ENCODE measurements at regions not wholly inside any gene's neighbourhood (a gene's known extent, or its start where the extent isn't known, plus 50 kb on each side); places are given as distances from the start of the nearest gene placed in this dataset.

DNA sequence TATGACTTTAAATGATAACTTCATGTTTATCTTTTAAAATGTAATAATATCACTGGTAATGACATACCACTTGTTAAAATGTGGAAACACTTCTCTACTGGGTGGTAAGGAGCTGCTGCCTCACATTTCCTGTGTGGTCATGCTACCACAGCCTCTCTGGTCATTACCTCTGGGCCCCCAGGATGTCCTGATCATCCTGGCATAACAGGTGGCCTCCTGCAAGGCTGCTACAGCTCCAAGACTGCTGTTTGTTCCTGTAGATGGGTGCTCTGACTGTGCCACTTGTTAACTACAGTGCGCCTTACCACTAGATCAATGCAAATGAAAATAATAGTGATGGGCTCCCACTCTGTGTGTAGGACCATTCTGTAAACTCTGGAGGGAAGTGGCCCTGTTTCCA is 500.2 kb upstream of the SPRED2 start:
- no peak for TF ChIP-seq POLR2AphosphoS5 (IDR thresholded peaks at IDR 0.05; ENCODE audit: low read depth, low read length)
- TF ChIP-seq, protein P1, sequence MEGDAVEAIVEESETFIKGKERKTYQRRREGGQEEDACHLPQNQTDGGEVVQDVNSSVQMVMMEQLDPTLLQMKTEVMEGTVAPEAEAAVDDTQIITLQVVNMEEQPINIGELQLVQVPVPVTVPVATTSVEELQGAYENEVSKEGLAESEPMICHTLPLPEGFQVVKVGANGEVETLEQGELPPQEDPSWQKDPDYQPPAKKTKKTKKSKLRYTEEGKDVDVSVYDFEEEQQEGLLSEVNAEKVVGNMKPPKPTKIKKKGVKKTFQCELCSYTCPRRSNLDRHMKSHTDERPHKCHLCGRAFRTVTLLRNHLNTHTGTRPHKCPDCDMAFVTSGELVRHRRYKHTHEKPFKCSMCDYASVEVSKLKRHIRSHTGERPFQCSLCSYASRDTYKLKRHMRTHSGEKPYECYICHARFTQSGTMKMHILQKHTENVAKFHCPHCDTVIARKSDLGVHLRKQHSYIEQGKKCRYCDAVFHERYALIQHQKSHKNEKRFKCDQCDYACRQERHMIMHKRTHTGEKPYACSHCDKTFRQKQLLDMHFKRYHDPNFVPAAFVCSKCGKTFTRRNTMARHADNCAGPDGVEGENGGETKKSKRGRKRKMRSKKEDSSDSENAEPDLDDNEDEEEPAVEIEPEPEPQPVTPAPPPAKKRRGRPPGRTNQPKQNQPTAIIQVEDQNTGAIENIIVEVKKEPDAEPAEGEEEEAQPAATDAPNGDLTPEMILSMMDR (IDR thresholded peaks at IDR 0.05): no peak
- TF ChIP-seq, protein P2, sequence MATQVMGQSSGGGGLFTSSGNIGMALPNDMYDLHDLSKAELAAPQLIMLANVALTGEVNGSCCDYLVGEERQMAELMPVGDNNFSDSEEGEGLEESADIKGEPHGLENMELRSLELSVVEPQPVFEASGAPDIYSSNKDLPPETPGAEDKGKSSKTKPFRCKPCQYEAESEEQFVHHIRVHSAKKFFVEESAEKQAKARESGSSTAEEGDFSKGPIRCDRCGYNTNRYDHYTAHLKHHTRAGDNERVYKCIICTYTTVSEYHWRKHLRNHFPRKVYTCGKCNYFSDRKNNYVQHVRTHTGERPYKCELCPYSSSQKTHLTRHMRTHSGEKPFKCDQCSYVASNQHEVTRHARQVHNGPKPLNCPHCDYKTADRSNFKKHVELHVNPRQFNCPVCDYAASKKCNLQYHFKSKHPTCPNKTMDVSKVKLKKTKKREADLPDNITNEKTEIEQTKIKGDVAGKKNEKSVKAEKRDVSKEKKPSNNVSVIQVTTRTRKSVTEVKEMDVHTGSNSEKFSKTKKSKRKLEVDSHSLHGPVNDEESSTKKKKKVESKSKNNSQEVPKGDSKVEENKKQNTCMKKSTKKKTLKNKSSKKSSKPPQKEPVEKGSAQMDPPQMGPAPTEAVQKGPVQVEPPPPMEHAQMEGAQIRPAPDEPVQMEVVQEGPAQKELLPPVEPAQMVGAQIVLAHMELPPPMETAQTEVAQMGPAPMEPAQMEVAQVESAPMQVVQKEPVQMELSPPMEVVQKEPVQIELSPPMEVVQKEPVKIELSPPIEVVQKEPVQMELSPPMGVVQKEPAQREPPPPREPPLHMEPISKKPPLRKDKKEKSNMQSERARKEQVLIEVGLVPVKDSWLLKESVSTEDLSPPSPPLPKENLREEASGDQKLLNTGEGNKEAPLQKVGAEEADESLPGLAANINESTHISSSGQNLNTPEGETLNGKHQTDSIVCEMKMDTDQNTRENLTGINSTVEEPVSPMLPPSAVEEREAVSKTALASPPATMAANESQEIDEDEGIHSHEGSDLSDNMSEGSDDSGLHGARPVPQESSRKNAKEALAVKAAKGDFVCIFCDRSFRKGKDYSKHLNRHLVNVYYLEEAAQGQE (IDR thresholded peaks at IDR 0.05; ENCODE audit: low read depth, low read length): no peak
- TF ChIP-seq ELF1 (IDR thresholded peaks at IDR 0.05): no peak
- no peak for TF ChIP-seq SIN3A (IDR thresholded peaks at IDR 0.05; ENCODE audit: borderline replicate concordance, low read depth, low read length)
- TF ChIP-seq, protein P3, sequence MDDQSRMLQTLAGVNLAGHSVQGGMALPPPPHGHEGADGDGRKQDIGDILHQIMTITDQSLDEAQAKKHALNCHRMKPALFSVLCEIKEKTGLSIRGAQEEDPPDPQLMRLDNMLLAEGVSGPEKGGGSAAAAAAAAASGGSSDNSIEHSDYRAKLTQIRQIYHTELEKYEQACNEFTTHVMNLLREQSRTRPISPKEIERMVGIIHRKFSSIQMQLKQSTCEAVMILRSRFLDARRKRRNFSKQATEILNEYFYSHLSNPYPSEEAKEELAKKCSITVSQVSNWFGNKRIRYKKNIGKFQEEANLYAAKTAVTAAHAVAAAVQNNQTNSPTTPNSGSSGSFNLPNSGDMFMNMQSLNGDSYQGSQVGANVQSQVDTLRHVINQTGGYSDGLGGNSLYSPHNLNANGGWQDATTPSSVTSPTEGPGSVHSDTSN (IDR thresholded peaks at IDR 0.05): no peak
- no peak for TF ChIP-seq TEAD4 (IDR thresholded peaks at IDR 0.05; ENCODE audit: borderline replicate concordance, insufficient read depth)
- no peak for TF ChIP-seq FOXJ3 (CRISPR knock-in tag; IDR thresholded peaks at IDR 0.05)
- no peak for TF ChIP-seq EP300 (IDR thresholded peaks at IDR 0.05; ENCODE audit: borderline replicate concordance in 1 of 2, low read depth in 1 of 2, low read length in 1 of 2)
- TF ChIP-seq RXRA (IDR thresholded peaks at IDR 0.05; ENCODE audit: borderline replicate concordance, low read depth): no peak
- TF ChIP-seq, protein P4, sequence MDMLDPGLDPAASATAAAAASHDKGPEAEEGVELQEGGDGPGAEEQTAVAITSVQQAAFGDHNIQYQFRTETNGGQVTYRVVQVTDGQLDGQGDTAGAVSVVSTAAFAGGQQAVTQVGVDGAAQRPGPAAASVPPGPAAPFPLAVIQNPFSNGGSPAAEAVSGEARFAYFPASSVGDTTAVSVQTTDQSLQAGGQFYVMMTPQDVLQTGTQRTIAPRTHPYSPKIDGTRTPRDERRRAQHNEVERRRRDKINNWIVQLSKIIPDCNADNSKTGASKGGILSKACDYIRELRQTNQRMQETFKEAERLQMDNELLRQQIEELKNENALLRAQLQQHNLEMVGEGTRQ (IDR thresholded peaks at IDR 0.05; ENCODE audit: borderline replicate concordance, low read depth, low read length): no peak
- TF ChIP-seq CHD2 (IDR thresholded peaks at IDR 0.05; ENCODE audit: low read length, partially characterized antibody): no peak
- TF ChIP-seq TCF12 (IDR thresholded peaks at IDR 0.05): no peak
- TF ChIP-seq EZH2phosphoT487 (IDR thresholded peaks at IDR 0.05; ENCODE audit: borderline replicate concordance, low read depth): no peak
